Lung microvascular endothelial cell (primary cell): ENCODE measurements at regions not wholly inside any gene's neighbourhood (a gene's known extent, or its start where the extent isn't known, plus 50 kb on each side); places are given as distances from the start of the nearest gene placed in this dataset.

Experiments
- DNase-seq, 2 donors: peaks; one replicate each; pipeline versions ENCODE4 v3.0.0 to v3.0.0-alpha.2; 2010; ENCODE audit warnings: low read depth in 2 of 2

DNA sequence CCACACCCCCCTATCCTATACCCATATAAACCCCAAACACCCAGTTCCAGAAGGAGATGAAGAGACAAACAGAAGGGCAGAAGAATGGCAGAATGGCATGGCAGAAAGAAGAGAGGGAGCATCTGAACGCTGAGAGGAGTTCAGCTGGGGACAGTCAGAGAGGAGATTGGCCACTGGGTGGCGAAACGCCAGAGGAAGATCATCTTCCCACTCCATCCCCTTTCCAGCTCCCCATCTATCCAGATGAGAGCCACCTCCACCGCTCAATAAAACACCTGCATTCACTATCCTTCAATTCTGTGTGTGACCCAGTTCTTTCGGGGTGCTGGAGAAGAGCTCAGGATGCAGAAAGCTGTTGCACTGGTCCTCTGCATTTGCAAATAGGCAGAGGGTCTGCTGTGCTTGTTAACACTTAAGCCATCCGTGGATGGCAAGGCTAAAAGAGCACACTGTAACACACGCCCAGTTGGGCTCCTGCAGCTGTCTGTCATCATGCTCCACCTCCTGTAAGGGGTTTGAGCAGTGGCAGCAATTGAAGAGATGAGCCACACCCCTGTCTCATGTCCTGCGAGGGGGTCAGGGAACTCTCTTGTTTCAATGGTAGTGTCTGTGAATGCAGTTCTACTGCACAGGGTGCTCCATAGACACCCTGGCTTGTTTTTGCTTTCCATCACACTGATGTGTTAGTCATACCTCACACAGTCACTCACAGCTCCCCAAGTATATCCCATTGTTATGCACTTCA lies 1034.8 kb upstream of the RBFOX1 start:
- no peak for DNase-seq

DNA sequence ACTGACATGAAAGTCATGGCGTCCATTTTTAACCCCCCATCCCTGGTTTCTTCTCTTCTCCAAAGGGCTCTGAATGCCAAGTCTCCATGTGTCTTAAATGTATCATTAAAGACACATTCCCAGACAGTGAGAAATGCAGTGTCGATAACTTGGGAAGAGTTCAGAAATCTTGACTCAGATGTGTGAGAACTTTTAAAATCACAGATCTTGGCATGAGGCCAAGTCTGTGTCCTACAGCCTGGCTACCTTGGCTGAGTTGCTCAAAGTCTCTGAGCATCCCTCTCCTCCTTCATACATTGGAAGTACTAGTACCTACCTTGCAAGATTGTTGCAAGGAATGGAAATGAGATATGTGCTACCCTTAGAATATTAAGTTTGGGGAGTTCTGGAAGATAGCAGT lies 1046.5 kb upstream of the RBFOX1 start:
- DNase-seq: no peak

DNA sequence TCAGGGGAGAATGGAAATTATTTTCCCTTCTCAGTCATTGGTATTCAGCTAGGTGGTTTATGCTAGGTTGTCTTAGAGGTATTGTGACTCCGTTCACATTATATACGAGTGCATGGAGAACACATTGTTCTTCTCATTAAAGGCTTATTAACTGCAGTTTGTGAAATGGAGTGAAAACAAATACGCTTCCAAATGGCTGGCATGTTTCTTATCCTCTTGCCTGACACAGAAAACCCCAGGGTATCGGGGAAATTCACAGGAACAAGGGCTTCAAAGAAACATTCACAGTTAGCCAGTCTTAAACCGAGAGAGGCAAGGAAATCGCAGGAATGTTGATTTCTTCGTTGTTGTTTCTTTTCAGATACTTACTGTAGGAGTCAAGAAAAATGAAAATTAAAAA lies 1047.9 kb upstream of the RBFOX1 start:
- no peak for DNase-seq

DNA sequence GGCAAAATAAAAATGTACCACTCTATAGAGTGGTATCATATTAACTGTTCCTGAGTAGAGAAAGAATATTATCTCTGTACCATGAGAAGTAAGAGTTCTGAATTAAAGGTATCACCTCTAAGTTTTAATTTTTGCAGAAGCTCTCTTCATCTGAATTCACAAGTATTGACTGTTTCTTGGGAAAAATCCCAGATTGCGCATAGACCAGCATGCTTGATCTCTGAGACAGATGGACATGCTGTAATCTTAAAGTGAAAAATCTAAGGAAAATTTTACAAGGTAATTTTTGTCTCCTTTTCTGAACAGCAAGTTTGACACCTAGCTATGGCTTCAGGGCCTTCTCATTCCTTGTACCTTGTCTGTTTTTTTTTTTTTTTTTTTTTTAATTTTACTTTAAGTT lies 1050.7 kb upstream of the RBFOX1 start:
- DNase-seq: no peak

DNA sequence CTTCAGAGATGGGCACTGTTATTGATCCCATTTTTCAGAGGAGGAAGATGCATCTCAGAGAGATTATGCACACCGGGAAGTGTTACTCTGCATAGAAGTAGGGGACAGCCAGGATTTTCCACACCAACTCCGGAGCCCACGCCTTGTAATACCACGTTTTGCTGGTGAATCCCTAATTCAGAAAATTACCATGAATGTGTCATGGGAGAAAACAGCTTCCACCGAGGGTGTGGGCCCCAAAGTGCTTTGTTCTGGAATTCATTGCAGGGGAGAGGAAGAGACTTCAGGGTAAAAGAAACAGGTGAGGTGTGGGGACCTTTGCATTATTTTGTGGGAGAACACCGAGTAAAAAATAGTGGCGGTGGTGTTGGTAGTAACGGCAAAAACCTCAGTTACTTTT lies 1051.4 kb upstream of the RBFOX1 start:
- no peak for DNase-seq

DNA sequence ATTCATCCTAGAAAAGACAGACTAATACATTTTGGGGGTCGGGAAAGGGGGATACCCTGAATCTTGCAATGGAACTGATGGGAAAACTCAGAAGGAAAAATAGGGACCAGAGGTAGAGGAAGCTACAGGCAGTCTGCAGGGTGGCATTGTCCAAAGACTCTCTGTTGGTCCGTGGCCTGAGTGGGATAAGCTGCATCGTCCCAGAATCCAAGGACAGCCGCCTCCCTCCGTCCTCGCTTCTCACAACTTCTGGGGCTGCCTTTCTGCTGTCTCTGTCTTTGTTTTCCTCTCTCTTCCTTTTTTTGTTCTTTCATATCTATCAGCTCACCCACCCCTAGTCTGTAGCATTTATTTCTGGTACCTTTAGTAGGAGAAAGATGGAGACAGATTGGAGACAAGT lies 1052.6 kb upstream of the RBFOX1 start:
- DNase-seq: no peak

DNA sequence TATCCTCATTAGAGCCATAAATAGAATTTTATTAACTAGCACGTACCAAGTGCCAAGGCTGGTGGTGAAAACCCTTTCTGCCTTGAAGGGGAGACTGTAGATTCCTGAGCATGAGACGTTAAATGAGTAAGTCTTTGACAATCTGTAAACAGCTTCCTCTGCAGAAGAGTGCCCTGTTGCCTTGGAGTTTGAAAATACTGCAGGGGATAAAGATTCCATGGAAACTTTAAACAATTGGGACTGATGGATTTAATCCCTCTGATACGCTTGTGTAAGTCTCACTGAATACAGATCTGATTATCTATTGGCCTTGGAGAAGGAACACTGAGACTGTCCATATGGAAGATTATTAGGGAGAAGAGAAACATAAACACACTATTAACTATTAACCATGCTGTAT lies 1053.4 kb upstream of the RBFOX1 start:
- no peak for DNase-seq

DNA sequence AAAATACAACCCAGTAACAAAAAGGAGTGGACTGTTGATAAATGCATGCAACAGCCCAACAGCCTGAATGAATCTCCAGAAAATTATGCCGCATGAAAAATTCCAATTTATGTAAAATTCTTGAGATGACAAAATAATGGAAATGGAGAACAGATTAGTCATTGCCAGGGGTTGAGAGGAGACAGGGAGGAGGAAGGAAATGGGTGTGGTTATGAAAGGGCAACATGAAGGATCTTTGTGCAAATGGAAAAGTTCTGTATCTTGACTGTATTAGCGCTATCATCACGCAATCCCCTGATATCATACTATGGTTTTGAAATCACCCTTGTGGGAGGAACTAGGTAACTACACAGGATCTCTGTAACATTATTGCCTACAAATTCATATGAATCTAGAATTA lies 1058.3 kb upstream of the RBFOX1 start:
- no peak for DNase-seq

DNA sequence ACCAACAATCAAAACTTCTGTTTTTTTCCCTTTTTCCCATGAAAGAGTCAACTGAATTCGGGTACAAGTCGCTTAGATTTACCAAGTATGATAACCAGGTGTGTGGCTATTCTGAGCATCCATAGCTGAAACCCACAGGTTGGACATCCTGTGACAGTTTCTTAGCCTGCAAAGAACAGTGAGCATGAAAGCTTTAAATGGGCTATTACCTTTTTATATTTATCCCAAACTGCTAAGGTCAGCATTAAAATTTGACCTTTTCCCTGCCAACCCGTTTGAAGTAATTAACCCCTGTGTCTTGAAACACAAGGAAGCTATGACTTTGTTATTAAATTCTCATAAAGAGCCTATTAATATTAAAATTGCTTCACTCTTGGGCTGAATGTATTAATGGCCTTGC lies 1065.0 kb upstream of the RBFOX1 start:
- DNase-seq: no peak

DNA sequence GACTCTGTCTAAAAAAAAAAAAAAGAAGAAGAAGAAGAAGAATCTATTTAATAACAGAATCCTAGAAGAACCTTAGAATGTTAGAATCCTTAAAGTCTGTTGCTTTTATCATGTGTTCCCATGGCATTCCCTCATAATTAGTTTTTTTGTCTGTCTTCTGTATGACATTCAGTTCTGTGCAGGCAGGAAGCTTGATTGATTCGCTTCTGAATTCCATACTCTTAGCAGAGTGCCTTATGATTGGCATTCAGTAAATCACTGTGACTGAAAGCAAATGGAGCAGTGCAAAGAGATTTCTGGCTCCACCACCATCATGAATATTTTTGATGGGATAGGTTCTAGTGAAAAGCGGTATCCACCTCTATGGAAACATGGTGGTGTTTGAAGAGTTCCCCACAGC lies 1065.9 kb upstream of the RBFOX1 start:
- no peak for DNase-seq

DNA sequence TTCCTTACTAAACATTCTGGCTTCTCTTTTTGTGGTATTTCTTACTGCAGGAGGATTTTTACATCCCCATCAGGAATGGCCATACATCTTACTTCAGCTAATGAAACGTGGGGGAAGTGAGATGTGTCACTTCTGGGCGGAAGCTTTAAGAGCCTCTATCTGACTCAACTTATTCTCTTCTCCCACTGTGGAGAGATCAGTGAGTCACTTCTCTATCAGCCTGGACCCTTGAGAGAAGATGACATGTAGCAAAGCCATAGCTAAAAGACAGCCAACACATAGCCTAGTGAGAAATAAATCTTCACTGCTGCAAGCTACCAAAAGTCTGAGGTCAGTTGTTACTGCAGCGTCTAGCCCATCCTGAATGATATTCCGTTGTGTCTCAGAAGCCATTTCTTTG lies 1066.7 kb upstream of the RBFOX1 start:
- DNase-seq: no peak

DNA sequence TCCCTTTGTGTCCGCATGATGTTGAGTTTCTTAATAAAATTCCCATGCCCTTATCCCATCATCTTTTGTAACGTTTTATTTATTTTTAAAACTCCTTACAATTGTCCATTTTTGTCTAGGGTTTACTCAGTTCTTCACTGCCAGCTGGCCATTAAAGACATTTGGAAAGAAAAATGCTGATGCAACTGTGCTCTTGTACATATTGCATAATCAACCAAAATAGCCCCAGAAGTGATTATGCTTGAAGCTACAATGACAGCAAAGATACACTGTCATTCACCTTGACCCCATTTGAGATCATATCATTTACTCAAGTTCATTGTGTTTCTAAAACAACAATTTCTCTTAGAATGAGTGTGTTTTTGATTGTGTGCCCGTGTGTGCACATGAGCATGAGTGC lies 1074.6 kb upstream of the RBFOX1 start:
- no peak for DNase-seq

DNA sequence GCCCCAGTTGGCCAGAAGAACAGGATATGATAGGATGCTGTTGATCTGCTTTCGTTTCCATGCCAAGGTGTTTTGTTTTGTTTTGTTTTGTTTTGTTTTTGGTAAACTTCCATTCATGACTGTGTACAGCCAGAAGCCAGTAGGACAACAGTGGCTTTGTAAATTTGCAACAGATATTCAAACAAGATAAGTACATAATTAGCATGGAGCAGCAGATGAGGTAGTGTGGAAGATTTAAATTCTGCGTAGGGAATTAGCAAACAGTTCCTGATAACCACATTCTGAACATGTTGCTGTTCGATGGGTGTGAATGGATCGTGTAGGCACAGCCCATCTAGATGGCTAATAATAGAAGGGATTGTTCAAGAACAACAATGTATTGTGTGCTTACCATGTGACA lies 1080.1 kb upstream of the RBFOX1 start:
- no peak for DNase-seq

DNA sequence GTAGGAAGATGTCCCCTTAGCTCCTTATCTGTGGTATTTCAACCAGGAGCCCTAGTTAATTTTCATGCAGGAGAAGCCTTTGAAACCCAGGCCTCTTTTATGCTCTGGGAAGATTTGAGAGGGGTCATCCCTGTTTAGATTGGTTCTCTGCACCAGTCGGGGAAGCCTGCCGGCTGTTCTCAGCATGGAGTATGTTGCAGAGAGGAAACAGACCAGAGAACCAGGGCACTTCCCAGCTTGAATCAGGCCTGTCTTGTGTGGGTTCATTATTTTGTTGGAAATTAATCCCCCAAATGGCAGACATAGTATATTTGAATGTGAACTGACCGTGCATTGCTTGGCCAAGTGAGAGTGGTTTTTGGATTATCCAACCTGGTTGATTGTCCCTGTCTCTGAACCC lies 1082.1 kb upstream of the RBFOX1 start:
- DNase-seq: no peak

DNA sequence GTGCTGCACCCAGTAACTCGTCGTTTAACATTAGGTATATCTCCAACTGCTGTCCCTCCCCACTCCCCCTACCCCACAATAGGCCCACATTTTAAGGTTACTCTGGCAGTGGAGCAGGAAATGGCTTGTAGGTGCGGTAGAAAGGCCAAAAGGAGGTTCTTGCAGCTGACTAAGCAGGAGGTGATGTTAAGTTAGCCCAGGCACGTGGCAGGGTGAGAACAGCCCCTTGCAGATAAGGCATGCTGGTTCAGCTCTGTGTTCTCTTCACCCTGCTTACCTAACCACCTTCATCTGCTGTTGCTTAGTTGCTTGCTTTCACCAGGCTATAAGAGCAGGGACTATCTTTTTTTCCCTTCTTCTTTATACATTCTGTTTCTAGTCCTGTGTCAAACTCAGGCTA lies 1082.8 kb upstream of the RBFOX1 start:
- no peak for DNase-seq

DNA sequence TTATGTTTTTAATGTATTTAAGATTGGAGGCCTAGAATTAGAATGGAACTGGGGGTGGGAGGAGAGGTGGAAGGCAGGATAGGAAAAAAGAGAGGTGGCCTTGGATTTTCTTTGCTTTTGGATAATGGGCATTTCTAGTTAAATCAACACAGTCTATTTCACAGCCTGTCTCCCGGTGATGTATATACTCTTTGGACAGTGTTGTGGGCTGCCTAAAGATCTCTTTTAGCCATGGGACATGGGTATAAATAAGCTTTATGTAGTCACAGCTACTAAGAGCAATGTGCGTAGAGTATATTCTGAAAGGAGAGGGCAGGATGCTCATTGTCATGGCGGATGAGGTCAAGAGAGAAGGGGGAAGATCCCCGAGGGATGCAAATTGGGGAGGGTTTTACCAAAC lies 1084.4 kb upstream of the RBFOX1 start:
- DNase-seq: no peak

DNA sequence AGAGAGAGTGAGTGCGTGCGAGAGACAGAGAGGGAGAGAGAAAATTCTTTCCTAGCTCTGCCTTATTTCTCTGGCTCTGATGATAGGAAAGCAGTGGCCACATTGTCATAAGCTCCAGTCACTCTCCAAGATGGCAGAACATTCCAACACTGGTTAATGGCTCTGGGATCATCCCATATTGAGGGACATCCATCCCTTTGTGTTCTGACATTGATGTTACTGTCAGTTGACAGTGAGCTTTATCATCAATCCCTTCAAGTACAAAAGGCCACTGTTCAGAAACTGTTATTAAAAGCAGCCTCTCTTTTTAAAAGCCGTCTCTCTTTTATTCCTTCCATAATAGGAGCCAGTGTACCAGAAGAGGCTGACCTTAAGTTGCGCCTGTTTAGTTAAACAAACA lies 1084.9 kb upstream of the RBFOX1 start:
- no peak for DNase-seq

DNA sequence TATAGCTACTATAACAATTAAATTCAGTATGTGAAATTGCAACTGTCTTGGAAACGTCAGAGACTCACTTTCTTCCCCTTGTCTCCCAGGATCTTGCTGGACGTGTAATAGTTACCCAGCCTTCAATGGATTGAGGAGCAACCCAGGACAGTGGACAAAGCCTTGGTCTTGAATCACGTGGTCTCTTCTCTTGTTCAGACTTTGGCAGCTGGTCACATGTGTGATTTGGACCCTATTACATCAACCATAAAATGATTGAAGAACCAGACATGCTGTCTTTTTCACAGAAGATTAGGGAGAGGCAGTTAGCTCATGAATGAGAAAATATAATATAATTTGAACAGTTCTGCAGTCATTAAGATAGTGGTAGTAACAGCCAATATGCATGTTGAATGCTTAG lies 1085.5 kb upstream of the RBFOX1 start:
- DNase-seq: no peak

DNA sequence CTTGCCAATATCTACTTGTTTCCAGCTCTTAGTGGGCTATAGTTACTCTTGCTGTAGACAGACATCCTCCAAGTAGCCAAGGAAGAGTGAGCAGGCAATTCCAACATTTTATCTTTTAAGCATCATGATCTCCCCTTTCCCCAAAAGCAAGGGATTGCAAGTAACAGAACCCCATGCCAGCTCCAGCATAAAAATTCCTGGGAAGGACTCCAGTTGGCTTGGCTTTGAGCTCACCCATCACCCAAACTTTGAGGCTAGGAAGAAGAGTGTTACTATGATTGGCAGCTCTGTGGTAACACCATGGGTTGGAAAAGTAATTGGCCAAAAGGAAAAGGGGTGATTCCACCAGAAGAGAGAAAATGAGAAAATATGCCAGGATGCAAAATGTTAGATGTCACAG lies 1086.4 kb upstream of the RBFOX1 start:
- no peak for DNase-seq

DNA sequence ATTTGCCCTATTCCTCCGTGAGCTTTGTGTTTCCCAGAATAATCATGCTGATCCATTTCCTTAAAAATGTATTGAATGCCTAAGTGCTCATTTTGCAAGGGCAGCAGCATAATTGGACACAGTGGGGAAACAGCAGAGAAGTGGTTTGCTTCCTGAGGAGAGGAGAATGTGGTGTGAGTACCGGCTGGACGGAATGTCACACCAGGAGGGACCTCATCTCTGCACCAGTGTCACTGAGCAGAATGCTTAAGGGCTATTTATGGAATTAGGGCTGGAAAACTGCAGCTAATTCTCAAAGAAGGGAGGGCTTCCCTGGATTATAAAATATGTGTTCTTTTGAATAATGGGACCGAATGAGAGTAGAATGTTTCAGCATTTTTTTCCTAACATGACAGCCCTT lies 1100.6 kb upstream of the RBFOX1 start:
- no peak for DNase-seq

DNA sequence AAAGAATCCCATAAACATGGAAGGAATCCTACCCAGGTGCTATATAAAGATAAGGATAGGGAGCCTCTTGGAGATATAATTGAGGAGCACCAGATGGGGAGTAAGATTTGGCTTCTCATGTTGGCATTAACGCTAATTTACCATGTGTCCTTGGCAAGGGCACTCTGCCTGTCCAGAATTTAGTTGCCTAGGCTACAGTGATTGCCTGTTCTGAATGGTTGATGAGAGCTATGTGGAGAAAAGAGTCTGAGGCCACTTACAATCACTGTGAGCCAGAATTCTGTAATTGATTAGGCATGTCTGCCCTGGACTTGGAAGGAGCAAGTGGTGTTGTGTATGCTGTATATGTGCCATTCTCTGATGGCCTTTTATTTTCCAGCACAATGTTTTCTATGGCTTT lies 1101.2 kb upstream of the RBFOX1 start:
- DNase-seq: no peak

DNA sequence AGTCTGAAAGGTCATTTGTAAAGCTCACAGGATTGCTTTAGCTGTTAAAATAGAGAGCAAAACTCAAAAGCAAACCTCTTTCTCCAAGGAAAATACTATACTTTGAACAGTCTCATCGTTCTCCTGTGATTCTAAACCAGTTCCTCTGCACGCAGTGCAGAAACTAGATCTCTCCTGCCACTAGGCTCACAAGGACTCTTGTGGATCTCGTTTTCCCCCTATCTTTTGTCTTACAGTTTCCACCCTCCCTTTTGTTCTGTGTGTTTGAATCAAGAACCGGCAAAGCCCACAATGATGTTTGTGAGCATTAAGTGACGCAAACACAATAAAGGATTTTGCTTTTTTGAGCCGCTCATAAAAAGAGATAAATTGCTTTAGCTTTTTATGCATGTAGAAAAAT lies 1103.5 kb upstream of the RBFOX1 start:
- no peak for DNase-seq

DNA sequence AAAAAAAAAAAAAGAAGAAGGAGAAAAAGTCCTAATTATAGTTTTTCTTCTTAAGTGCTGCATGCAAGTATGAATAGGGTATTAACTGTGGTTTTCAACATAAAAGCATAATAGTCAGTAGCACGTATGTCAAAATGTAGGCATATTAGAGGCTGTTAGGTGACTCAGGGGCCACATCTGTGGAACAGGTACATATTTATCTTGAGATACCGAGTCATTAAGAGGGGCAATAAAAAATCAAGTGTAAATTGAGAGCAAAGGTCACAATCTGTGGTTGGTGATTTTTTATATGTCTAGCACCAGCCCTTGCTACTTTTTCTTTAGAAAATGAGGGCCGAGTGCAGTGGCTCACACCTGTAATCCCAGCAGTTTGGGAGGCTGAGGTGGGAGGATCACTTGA lies 1113.8 kb upstream of the RBFOX1 start:
- no peak for DNase-seq

DNA sequence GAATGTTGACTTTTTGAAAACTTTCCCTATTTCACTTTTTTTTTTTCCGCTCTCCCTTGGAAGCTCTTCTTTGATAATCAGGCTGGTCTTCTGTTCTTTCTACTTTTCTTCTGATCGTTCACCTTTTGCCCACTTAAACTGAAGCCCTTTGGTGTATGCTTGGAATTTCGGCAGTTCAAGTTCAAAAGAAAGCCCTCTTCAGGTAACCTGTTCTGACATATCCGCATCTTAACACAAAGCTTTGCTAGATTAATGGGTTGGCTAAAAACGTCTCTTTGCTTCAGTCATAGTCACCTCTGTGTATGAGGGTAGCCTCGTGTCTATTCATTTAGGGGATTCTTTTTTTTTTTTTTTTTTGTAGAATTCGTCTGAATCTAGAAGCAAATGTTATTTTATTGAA lies 1115.8 kb upstream of the RBFOX1 start:
- no peak for DNase-seq
